ENCODE measurements at regions not wholly inside any gene's neighbourhood (a gene's known extent, or its start where the extent isn't known, plus 50 kb on each side); places are given as distances from the start of the nearest gene placed in this dataset.

DNA sequence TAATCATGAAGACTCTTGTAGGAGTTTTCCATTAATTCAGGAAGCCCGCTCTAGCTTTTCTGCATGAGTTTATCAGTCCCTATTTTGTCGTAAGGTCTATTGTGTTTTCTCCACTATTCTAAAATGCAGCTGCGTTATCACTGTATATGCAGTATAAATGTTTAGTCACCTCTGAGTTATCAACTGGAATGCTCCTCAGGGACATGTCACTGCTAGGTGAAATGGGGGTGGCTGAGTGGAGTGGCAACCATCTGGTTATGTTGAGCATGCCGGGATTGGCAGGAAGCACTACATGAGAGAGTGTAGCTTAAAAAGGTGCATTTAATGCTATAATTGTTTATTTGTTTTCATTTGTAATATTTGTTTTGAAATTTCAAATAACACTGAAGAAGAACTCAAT is 285.2 kb upstream of the ELAC2 start:
- ChIA-PET CTCF (no interaction called here), POLR2A (no interaction called here)
- intact Hi-C loops (cut with micrococcal nuclease): no loop called here
- no peak for DNase-seq
- H4K20me1 ChIP-seq (ENCODE audit: control insufficient read depth, insufficient read depth, low read length, poor library complexity, severe bottlenecking): no peaks in the 10 kb centered on the region
- H3K4me1 ChIP-seq (ENCODE audit: control insufficient read depth in 2 of 2, insufficient read depth in 2 of 2, low read length in 2 of 2): no peaks in the 10 kb centered on the region
- H3K9me3 Mint-ChIP-seq (ENCODE audit: insufficient read depth): peaks cover 2% of the 10 kb centered on the region
- H3K4me3 Mint-ChIP-seq: no peak overlapping the region
- H3K79me2 ChIP-seq (ENCODE audit: control insufficient read depth, insufficient read depth, low read length): no peaks in the 10 kb centered on the region
- H3K9ac ChIP-seq (ENCODE audit: low read length): no peak overlapping the region
- no peak overlapping the region for H2AFZ ChIP-seq (ENCODE audit: insufficient read depth, low read depth, low read length, poor library complexity, severe bottlenecking)
- no peaks in the 10 kb centered on the region for H3K27me3 Mint-ChIP-seq
- H3K36me3 ChIP-seq (replicated peaks in 1 of 2; ENCODE audit: control extremely low read depth in 1 of 2, control insufficient read depth in 1 of 2, extremely low read depth in 1 of 2, insufficient read depth in 2 of 2, low read length in 1 of 2): no peaks in the 10 kb centered on the region
- no peak overlapping the region for H3K4me3 ChIP-seq (ENCODE audit: control extremely low read depth in 1 of 5, extremely low read depth in 1 of 5, insufficient read depth in 1 of 5, low read depth in 2 of 5, low read length in 4 of 5)
- H3K9me3 ChIP-seq (ENCODE audit: control extremely low read depth in 1 of 3, control insufficient read depth in 2 of 3, insufficient read depth in 1 of 3, low read length in 2 of 3): peaks cover 0 to 2% (median 0%) of the 10 kb centered on the region in 3 donors
- no peak for ATAC-seq (ENCODE audit: low read depth)
- no peaks in the 10 kb centered on the region for H3K4me1 Mint-ChIP-seq
- no peak overlapping the region for H3K27ac ChIP-seq (ENCODE audit: low read length in 2 of 2)
- no peak for TF ChIP-seq EZH2 (IDR thresholded peaks at IDR 0.05; ENCODE audit: borderline replicate concordance, insufficient read depth, low read depth, low read length, poor library complexity, severe bottlenecking)
- TF ChIP-seq, protein P1, sequence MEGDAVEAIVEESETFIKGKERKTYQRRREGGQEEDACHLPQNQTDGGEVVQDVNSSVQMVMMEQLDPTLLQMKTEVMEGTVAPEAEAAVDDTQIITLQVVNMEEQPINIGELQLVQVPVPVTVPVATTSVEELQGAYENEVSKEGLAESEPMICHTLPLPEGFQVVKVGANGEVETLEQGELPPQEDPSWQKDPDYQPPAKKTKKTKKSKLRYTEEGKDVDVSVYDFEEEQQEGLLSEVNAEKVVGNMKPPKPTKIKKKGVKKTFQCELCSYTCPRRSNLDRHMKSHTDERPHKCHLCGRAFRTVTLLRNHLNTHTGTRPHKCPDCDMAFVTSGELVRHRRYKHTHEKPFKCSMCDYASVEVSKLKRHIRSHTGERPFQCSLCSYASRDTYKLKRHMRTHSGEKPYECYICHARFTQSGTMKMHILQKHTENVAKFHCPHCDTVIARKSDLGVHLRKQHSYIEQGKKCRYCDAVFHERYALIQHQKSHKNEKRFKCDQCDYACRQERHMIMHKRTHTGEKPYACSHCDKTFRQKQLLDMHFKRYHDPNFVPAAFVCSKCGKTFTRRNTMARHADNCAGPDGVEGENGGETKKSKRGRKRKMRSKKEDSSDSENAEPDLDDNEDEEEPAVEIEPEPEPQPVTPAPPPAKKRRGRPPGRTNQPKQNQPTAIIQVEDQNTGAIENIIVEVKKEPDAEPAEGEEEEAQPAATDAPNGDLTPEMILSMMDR (IDR thresholded peaks at IDR 0.05): no peak
- H3K4me2 ChIP-seq (replicated peaks; ENCODE audit: low read depth, low read length, poor library complexity, severe bottlenecking): no peak overlapping the region
- no peaks in the 10 kb centered on the region for H3K27me3 ChIP-seq (replicated peaks in 1 of 4; ENCODE audit: control extremely low read depth in 1 of 4, control insufficient read depth in 3 of 4, insufficient read depth in 4 of 4, low read length in 3 of 4)
- WGBS (ENCODE audit: insufficient coverage): 100% methylated on average over 1 of the region's 4 CpGs
- H3K27ac Mint-ChIP-seq: no peak overlapping the region

DNA sequence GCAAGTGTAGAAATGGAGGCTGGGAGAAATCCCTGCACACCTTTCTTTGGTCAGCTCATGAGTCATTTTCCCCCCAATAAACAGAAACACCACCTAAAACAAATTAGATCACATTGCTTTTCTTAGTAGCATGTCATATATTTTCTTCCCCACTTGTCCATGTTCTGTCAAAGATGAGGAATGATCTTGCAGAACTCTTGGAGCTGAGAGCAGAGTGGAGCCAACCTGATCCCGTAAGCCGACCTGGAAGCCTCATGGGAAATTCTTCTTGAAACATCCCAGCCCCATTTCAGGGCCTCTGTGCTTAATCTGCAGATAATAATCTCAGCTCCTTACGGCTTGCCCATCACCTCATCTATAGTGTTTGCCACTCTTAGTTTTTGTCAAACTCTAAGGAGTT is 284.6 kb upstream of the ELAC2 start:
- no peak overlapping the region for H3K4me3 Mint-ChIP-seq
- no peaks in the 10 kb centered on the region for H4K20me1 ChIP-seq (ENCODE audit: control insufficient read depth, insufficient read depth, low read length, poor library complexity, severe bottlenecking)
- H3K9me3 Mint-ChIP-seq (ENCODE audit: insufficient read depth): peaks cover 2% of the 10 kb centered on the region
- no peak overlapping the region for H3K27ac Mint-ChIP-seq
- H2AFZ ChIP-seq (ENCODE audit: insufficient read depth, low read depth, low read length, poor library complexity, severe bottlenecking): no peak overlapping the region
- no peak overlapping the region for H3K27ac ChIP-seq (ENCODE audit: low read length in 2 of 2)
- intact Hi-C loops (cut with micrococcal nuclease): no loop called here
- H3K4me1 Mint-ChIP-seq: no peaks in the 10 kb centered on the region
- no peaks in the 10 kb centered on the region for H3K27me3 Mint-ChIP-seq
- no peaks in the 10 kb centered on the region for H3K36me3 ChIP-seq (replicated peaks in 1 of 2; ENCODE audit: control extremely low read depth in 1 of 2, control insufficient read depth in 1 of 2, extremely low read depth in 1 of 2, insufficient read depth in 2 of 2, low read length in 1 of 2)
- no peaks in the 10 kb centered on the region for H3K4me1 ChIP-seq (ENCODE audit: control insufficient read depth in 2 of 2, insufficient read depth in 2 of 2, low read length in 2 of 2)
- no peak overlapping the region for H3K4me2 ChIP-seq (replicated peaks; ENCODE audit: low read depth, low read length, poor library complexity, severe bottlenecking)
- TF ChIP-seq, protein P1 (IDR thresholded peaks at IDR 0.05): no peak
- TF ChIP-seq EZH2 (IDR thresholded peaks at IDR 0.05; ENCODE audit: borderline replicate concordance, insufficient read depth, low read depth, low read length, poor library complexity, severe bottlenecking): no peak
- POLR2A ChIA-PET: no interaction called here
- ATAC-seq (ENCODE audit: low read depth) (no peak), DNase-seq (no peak)
- CTCF ChIA-PET: no interaction called here
- 93% methylated on average over 2 of the region's 3 CpGs for WGBS (ENCODE audit: insufficient coverage)
- no peaks in the 10 kb centered on the region for H3K27me3 ChIP-seq (replicated peaks in 1 of 4; ENCODE audit: control extremely low read depth in 1 of 4, control insufficient read depth in 3 of 4, insufficient read depth in 4 of 4, low read length in 3 of 4)
- H3K9ac ChIP-seq (ENCODE audit: low read length): no peak overlapping the region
- H3K4me3 ChIP-seq (ENCODE audit: control extremely low read depth in 1 of 5, extremely low read depth in 1 of 5, insufficient read depth in 1 of 5, low read depth in 2 of 5, low read length in 4 of 5): no peak overlapping the region
- peaks cover 0 to 2% (median 0%) of the 10 kb centered on the region in 3 donors for H3K9me3 ChIP-seq (ENCODE audit: control extremely low read depth in 1 of 3, control insufficient read depth in 2 of 3, insufficient read depth in 1 of 3, low read length in 2 of 3)
- no peaks in the 10 kb centered on the region for H3K79me2 ChIP-seq (ENCODE audit: control insufficient read depth, insufficient read depth, low read length)
